Endothelial cell (in vitro differentiated cells): ENCODE measurements at regions not wholly inside any gene's neighbourhood (a gene's known extent, or its start where the extent isn't known, plus 50 kb on each side); places are given as distances from the start of the nearest gene placed in this dataset.

ENCODE experiments used
- DNase-seq: peaks from one replicate; pipeline ENCODE4 v3.0.0; 2021; ENCODE audit warnings: low spot score
- H3K27ac Mint-ChIP-seq: one replicate; pipeline ENCODE4 v1.8.0; 2021; ENCODE audit warnings: mixed read lengths, inconsistent platforms; ENCODE audit not compliant: unreplicated experiment
- H3K27me3 Mint-ChIP-seq: one replicate; pipeline ENCODE4 v1.8.0; 2021; ENCODE audit warnings: mild to moderate bottlenecking, moderate library complexity, mixed read lengths, inconsistent platforms; ENCODE audit not compliant: unreplicated experiment
- H3K36me3 Mint-ChIP-seq: one replicate; pipeline ENCODE4 v1.8.0; 2021; ENCODE audit warnings: mild to moderate bottlenecking, low read depth, mixed read lengths, inconsistent platforms; ENCODE audit not compliant: unreplicated experiment
- H3K4me1 Mint-ChIP-seq: one replicate; pipeline ENCODE4 v1.8.0; 2021; ENCODE audit warnings: mild to moderate bottlenecking, mixed read lengths, inconsistent platforms; ENCODE audit not compliant: unreplicated experiment
- H3K4me3 Mint-ChIP-seq: one replicate; pipeline ENCODE4 v1.8.0; 2021; ENCODE audit warnings: mild to moderate bottlenecking, mixed read lengths, inconsistent platforms; ENCODE audit not compliant: unreplicated experiment
- H3K9me3 Mint-ChIP-seq: one replicate; pipeline ENCODE4 v1.8.0; 2021; ENCODE audit warnings: mixed read lengths, inconsistent platforms; ENCODE audit not compliant: unreplicated experiment
- TF ChIP-seq, protein P1 (sequence below): fragments of 200-600 bp; sonication (generic); IDR thresholded peaks from one replicate; pipeline ENCODE4 v1.5.0; 2021; ENCODE audit warnings: antibody characterized with exemption; ENCODE audit not compliant: unreplicated experiment

DNA sequence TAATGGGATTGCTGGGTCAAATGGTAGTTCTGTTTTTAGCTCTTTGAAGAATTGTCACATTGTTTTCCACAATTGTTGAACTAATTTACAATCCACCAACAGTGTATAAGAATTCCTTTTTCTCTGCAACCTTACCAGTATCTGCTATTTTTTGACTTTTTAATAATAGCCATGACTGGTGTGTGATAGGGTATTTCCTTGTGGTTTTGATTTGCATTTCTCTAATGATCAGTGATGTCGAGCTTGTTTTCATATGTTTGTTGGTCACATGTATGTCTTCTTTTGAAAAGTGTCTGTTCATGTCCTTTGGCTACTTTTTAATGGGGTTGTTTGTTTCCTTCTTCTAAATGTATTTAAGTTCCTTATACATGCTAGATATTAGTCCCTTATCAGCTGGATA, 322.3 kb downstream of the CDH2 start:
- peaks cover 4% of the 10 kb centered on the region for H3K9me3 Mint-ChIP-seq
- TF ChIP-seq, protein P1, sequence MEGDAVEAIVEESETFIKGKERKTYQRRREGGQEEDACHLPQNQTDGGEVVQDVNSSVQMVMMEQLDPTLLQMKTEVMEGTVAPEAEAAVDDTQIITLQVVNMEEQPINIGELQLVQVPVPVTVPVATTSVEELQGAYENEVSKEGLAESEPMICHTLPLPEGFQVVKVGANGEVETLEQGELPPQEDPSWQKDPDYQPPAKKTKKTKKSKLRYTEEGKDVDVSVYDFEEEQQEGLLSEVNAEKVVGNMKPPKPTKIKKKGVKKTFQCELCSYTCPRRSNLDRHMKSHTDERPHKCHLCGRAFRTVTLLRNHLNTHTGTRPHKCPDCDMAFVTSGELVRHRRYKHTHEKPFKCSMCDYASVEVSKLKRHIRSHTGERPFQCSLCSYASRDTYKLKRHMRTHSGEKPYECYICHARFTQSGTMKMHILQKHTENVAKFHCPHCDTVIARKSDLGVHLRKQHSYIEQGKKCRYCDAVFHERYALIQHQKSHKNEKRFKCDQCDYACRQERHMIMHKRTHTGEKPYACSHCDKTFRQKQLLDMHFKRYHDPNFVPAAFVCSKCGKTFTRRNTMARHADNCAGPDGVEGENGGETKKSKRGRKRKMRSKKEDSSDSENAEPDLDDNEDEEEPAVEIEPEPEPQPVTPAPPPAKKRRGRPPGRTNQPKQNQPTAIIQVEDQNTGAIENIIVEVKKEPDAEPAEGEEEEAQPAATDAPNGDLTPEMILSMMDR = no peak
- H3K36me3 Mint-ChIP-seq = no peaks in the 10 kb centered on the region
- no peak overlapping the region for H3K27ac Mint-ChIP-seq
- H3K4me1 Mint-ChIP-seq = no peaks in the 10 kb centered on the region
- no peak overlapping the region for H3K4me3 Mint-ChIP-seq
- no peaks in the 10 kb centered on the region for H3K27me3 Mint-ChIP-seq
- no peak for DNase-seq

DNA sequence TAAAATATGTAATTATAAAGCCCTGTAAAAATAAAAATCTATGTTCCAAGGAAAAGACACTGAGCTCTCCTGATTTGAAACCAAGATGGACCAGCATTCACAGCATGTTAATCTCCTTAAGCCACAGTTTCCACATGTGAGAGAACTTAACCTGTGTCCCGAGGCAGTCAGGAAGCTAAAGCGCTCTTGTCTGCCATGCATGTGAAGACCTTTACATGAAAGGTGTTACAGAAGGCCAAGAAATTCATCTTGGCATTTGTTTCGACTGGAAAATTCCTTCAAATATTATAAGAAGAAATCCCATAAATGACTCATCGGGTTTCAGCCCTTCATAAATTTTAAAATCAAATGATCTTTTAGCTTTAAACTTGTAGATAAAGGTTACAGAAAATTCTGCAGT, 328.6 kb downstream of the CDH2 start:
- Mint-ChIP-seq H3K27me3 (no peaks in the 10 kb centered on the region), H3K4me3 (no peak overlapping the region), H3K4me1 (no peaks in the 10 kb centered on the region), H3K27ac (no peak overlapping the region), H3K9me3 (no peaks in the 10 kb centered on the region), H3K36me3 (no peaks in the 10 kb centered on the region)
- TF ChIP-seq, protein P1 = no peak
- no peak for DNase-seq

DNA sequence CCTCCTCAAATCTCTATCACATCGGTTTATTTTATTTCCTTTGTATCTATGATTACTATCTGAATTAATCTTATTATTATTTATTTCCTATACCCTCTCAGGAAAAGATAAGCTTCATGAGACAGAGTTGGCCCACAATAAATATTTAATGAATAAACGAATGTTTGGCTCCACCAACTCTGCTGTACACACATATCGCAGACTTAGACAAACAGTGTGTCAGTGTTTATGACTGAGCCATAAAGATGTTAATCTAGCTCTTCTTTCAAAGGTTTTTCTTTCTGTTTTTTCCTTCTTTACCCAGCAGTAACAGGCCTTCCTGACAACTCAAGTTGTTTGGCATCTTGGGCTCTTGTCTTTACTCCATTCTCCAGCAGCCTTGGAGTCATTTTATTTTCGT, 329.5 kb downstream of the CDH2 start:
- no peaks in the 10 kb centered on the region for H3K9me3 Mint-ChIP-seq
- no peaks in the 10 kb centered on the region for H3K4me1 Mint-ChIP-seq
- TF ChIP-seq, protein P1 = no peak
- H3K36me3 Mint-ChIP-seq = no peaks in the 10 kb centered on the region
- H3K27ac Mint-ChIP-seq = no peak overlapping the region
- no peaks in the 10 kb centered on the region for H3K27me3 Mint-ChIP-seq
- H3K4me3 Mint-ChIP-seq = no peak overlapping the region
- DNase-seq = no peak

DNA sequence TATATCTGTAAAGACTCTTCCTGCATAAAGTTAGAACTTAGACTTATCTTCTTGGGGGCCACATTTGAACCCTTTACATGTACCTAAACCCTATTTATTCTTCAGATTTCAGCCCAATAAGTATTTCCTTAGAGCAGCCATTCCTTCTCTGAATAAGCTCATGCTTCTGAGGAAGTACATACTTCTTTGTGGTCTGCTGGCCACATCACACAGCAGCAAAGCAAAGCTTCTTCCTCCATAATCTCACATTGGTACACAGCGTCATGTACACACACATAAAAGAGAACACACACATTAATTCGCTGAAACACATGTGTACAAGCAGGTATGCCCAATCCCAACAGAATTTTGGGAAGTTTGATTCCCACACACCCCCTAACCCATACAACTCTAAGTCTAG, 331.0 kb downstream of the CDH2 start:
- no peak overlapping the region for H3K4me3 Mint-ChIP-seq
- no peaks in the 10 kb centered on the region for H3K27me3 Mint-ChIP-seq
- no peak for DNase-seq
- H3K36me3 Mint-ChIP-seq = no peaks in the 10 kb centered on the region
- TF ChIP-seq, protein P1 = no peak
- no peak overlapping the region for H3K27ac Mint-ChIP-seq
- no peaks in the 10 kb centered on the region for H3K4me1 Mint-ChIP-seq
- H3K9me3 Mint-ChIP-seq = no peaks in the 10 kb centered on the region

DNA sequence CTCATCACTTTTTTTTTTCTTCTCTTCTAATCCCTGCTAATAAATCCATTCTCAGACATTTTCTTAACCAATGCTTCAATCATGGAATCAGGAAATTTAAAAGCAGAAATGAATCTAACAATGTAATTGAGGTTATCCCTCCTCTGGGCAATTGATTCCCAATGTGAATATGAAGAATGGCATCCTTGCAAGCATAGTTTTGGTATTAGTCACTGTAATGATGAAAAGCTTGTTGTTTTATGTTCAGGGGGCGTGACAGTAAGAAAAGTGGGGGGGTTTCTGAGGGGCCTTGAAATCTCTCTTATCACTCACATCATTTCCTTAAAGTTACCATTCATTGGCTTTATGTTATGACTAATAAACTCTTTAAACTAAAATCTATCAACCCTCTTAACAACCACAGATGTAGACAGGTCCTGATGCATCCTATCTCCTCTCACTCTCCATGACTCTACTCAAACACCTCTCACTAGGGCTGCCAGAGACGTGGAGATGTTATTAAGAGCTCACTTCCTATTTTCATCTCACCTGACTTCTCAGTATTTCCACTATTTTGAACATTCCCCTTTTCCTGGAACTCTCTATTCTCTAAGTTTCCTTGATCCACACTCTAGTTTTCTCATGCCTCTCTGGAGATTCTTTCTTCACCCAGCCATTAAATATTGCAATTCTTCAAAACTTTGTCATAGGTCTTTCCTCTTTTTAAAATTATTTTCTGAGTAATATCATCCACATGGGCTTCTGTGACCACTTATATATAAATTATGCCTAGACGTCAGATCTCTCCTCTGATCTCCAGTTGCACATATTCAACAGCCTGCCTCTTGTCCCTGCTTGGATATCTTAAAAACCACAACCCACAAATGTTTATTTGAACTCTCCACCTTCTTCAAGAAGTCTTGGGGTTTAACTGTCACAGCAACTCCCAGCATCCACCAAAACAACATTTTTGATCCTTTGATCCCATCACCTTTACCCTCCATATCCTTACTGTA, 332.9 kb downstream of the CDH2 start:
- H3K36me3 Mint-ChIP-seq = no peaks in the 10 kb centered on the region
- no peaks in the 10 kb centered on the region for H3K27me3 Mint-ChIP-seq
- H3K27ac Mint-ChIP-seq = no peak overlapping the region
- TF ChIP-seq, protein P1 = no peak
- no peak for DNase-seq
- H3K4me1 Mint-ChIP-seq = no peaks in the 10 kb centered on the region
- no peaks in the 10 kb centered on the region for H3K9me3 Mint-ChIP-seq
- no peak overlapping the region for H3K4me3 Mint-ChIP-seq
